GM12878 (cell line): ENCODE measurements at regions not wholly inside any gene's neighbourhood (a gene's known extent, or its start where the extent isn't known, plus 50 kb on each side); places are given as distances from the start of the nearest gene placed in this dataset.

Source experiments
- ATAC-seq: fragments of 200-7000 bp; cut with Tn5 transposase; 3 replicates; pipeline ENCODE4 v1.9.1; 2020; ENCODE audit warnings: mild to moderate bottlenecking, moderate library complexity
- BruUV-seq: library from RNA; stranded (reverse); fragments of 400-500 nt; replicated peaks from 2 replicates; lab custom pipeline; 2021; lab: Mats Ljungman, UMichigan
- CTCF ChIA-PET: fragments of 300-600 bp; sonication (Branson Sonifier 250); formaldehyde crosslinking; extraction: SDS; loops from one replicate; lab custom pipeline; 2021; ENCODE audit warnings: inconsistent platforms; lab: Yijun Ruan, JAX
- POLR2A ChIA-PET: fragments of 350-600 bp; formaldehyde crosslinking; extraction: SDS; loops from one replicate; lab custom pipeline; 2021; ENCODE audit warnings: inconsistent platforms; lab: Charles Lee
- RAD21 ChIA-PET: fragments of 300-600 bp; sonication (Branson Sonifier 250); formaldehyde crosslinking; loops from one replicate; lab custom pipeline; 2023; ENCODE audit warnings: antibody characterized with exemption; ENCODE audit not compliant: unreplicated experiment; lab: Charles Lee
- SMC1A ChIA-PET: fragments of 300-600 bp; sonication (Branson Sonifier 250); formaldehyde crosslinking; loops from one replicate; lab custom pipeline; 2023; ENCODE audit not compliant: unreplicated experiment, uncharacterized antibody; lab: Charles Lee
- DNase-seq: peaks from one replicate; pipeline ENCODE4 v3.0.0-alpha.2; 2011; ENCODE audit warnings: low read depth, low spot score
- FAIRE-seq: peaks from 3 replicates; lab custom pipeline; 2011; peaks lifted over from hg19 to GRCh38; lab: Jason Lieb, UNC
- H2AFZ ChIP-seq: 2 replicates; pipeline ENCODE4 v1.6.0; 2011; ENCODE audit warnings: low read depth, low read length, control low read depth; ENCODE audit not compliant: control insufficient read depth
- H3K27ac ChIP-seq: 2 replicates; pipeline ENCODE4 v1.5.1; 2011; ENCODE audit warnings: control low read depth; ENCODE audit not compliant: control insufficient read depth, insufficient read depth
- H3K27me3 ChIP-seq, 2 experiments: replicated peaks in 1 of 2; 2 replicates each; pipeline versions ENCODE4 v1.6.0 to v1.6.1; 2011; ENCODE audit warnings: low read length in 1 of 2; ENCODE audit not compliant: control insufficient read depth in 2 of 2, insufficient read depth in 2 of 2
- H3K36me3 ChIP-seq, 2 experiments: 2 replicates each; pipeline ENCODE4 v1.5.1; 2011; ENCODE audit warnings: low read length in 1 of 2; ENCODE audit not compliant: control insufficient read depth in 2 of 2, insufficient read depth in 2 of 2
- H3K4me1 ChIP-seq: 2 replicates; pipeline ENCODE4 v1.6.1; 2011; ENCODE audit warnings: mild to moderate bottlenecking, low read length, moderate library complexity, mixed read lengths; ENCODE audit not compliant: control insufficient read depth, insufficient read depth
- H3K4me2 ChIP-seq: 2 replicates; pipeline ENCODE4 v1.6.0; 2011; ENCODE audit warnings: control low read depth; ENCODE audit not compliant: control insufficient read depth, insufficient read depth
- H3K4me3 ChIP-seq: fragments of 200-600 bp; sonication (generic); 2 replicates; pipeline ENCODE4 v1.5.1; 2016
- H3K79me2 ChIP-seq: 2 replicates; pipeline ENCODE4 v1.6.0; 2011; ENCODE audit warnings: low read length; ENCODE audit not compliant: control insufficient read depth, insufficient read depth
- H3K9ac ChIP-seq: 2 replicates; pipeline ENCODE4 v1.8.0; 2011; ENCODE audit warnings: low read length, control low read depth, mixed read lengths; ENCODE audit not compliant: control insufficient read depth, insufficient read depth
- H3K9me3 ChIP-seq: replicated peaks from 3 replicates; pipeline ENCODE4 v1.5.1; 2011; ENCODE audit warnings: mild to moderate bottlenecking, low read length; ENCODE audit not compliant: control insufficient read depth, insufficient read depth
- H4K20me1 ChIP-seq: 2 replicates; pipeline ENCODE4 v1.6.0; 2011; ENCODE audit not compliant: control insufficient read depth, insufficient read depth
- SP1 ChIP-seq: IDR thresholded peaks from one replicate; pipeline ENCODE4 v1.6.1; 2011; ENCODE audit warnings: low read depth, low read length
- SUPT20H ChIP-seq: IDR thresholded peaks from 2 replicates; pipeline ENCODE4 v1.6.1; 2011; ENCODE audit warnings: low read depth, mild to moderate bottlenecking, low read length, moderate library complexity, borderline replicate concordance; ENCODE audit not compliant: control insufficient read depth
- SUZ12 ChIP-seq: fragments of 200-600 bp; sonication (generic); IDR thresholded peaks from one replicate; pipeline ENCODE4 v1.6.1; 2018; ENCODE audit warnings: antibody characterized with exemption, mild to moderate bottlenecking; ENCODE audit not compliant: unreplicated experiment
- TBL1XR1 ChIP-seq: IDR thresholded peaks from 2 replicates; pipeline ENCODE4 v1.6.1; 2012; ENCODE audit warnings: low read depth, low read length, improper control_type of control experiment
- WGBS: methylation state at CpG from one replicate; pipeline ENCODE4 v1.1.6; 2016; ENCODE audit warnings: low lambda C conversion rate; ENCODE audit not compliant: insufficient replicate concordance, insufficient coverage; ENCODE audit errors: missing lambda C conversion rate; 5-methylcytosine and 5-hydroxymethylcytosine counted together
- in situ Hi-C: fragments of 300-500 bp; cut with MboI; formaldehyde crosslinking; loops from 9 replicates; pipeline ENCODE4 v1.14.3; 2018; ENCODE audit warnings: mixed read lengths
- intact Hi-C: fragments of 100-400 bp; cut with micrococcal nuclease; formaldehyde crosslinking; loops from one replicate; pipeline ENCODE4 v1.14.2; 2022; ENCODE audit not compliant: unreplicated experiment
- TF ChIP-seq, protein P1 (sequence below): fragments of 450-650 bp; conservative IDR thresholded peaks from 2 replicates; pipeline ENCODE4 v1.6.1; 2017; ENCODE audit warnings: mild to moderate bottlenecking, moderate library complexity

DNA sequence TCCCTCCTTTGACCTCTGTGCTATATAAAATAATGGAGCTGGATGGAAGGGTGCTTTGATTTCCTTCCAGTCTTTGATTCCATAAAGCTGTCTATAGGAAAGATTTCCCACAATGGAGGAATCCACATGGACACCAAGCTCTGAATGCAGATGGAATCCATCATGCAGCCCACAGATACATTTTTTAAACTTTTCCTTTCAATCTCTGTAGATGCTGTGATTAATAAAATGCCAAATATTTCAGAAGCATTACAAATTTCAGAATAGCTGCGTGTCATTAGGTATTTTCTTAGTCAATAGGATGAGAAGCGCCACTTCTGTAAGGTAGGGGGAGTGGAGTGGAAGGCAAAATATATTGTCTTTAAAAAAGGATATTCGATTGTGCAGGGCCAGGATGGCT lies 489.0 kb downstream of the NTRK3 start:
- Histone ChIP-seq H3K4me2 (no peak overlapping the region), H3K9me3 (no peaks in the 10 kb centered on the region), H3K79me2 (no peaks in the 10 kb centered on the region), H3K27ac (no peak overlapping the region)
- no peak for TF ChIP-seq SP1
- TF ChIP-seq, protein P1, sequence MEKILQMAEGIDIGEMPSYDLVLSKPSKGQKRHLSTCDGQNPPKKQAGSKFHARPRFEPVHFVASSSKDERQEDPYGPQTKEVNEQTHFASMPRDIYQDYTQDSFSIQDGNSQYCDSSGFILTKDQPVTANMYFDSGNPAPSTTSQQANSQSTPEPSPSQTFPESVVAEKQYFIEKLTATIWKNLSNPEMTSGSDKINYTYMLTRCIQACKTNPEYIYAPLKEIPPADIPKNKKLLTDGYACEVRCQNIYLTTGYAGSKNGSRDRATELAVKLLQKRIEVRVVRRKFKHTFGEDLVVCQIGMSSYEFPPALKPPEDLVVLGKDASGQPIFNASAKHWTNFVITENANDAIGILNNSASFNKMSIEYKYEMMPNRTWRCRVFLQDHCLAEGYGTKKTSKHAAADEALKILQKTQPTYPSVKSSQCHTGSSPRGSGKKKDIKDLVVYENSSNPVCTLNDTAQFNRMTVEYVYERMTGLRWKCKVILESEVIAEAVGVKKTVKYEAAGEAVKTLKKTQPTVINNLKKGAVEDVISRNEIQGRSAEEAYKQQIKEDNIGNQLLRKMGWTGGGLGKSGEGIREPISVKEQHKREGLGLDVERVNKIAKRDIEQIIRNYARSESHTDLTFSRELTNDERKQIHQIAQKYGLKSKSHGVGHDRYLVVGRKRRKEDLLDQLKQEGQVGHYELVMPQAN = no peak
- no peak for TF ChIP-seq SUZ12
- no peak for TF ChIP-seq TBL1XR1
- no peak for TF ChIP-seq SUPT20H
- TF ChIP-seq, all 136 proteins: peak for 0
- in situ Hi-C loops = no loop called here
- SMC1A ChIA-PET = no interaction called here
- Histone ChIP-seq H3K9ac (no peak overlapping the region), H3K27me3 (no peaks in the 10 kb centered on the region), H3K4me3 (no peak overlapping the region), H4K20me1 (no peaks in the 10 kb centered on the region), H3K4me1 (no peaks in the 10 kb centered on the region), H2AFZ (no peak overlapping the region), H3K36me3 (no peaks in the 10 kb centered on the region)
- FAIRE-seq = no peak
- intact Hi-C loops = no loop called here
- DNase-seq = no peak
- 31% methylated on average over 3 of the region's 3 CpGs for WGBS
- RAD21 ChIA-PET = no interaction called here
- no peak for ATAC-seq
- CTCF ChIA-PET = no interaction called here
- POLR2A ChIA-PET = no interaction called here
- no TSS peak for BruUV-seq
